NCI-H446 (cell line): ENCODE measurements at regions not wholly inside any gene's neighbourhood (a gene's known extent, or its start where the extent isn't known, plus 50 kb on each side); places are given as distances from the start of the nearest gene placed in this dataset.
"Not testable (repeated sequence)": the region's sequence is repeated elsewhere in the genome, so short reads cannot be mapped to it uniquely, and the experiment has no call there.

Experiments
- DNase-seq, 2 experiments: peaks; one replicate each; lab custom pipeline; 2025; lab: John Stamatoyannopoulos, UW

- no peak for DNase-seq
Observed at GRCh38 chrX:40853004-40853815, 117.9 kb upstream of the MED14 start.

DNA sequence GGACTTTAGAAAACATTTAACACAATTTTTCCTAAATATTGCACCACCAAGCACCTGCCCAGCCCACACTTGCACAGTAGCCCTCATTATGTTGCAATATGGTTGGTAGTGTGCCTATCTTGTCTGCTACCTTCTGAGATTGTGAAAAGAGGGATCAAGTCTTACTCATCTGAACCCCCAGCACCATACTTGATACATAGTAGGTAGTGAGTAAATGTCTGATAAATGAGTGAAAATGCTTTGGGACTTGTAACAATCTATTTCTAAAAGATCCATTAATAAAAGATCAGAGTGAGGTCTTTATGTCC lies 118.4 kb upstream of the MED14 start:
- DNase-seq: no peak

- DNase-seq: no peak
Observed at GRCh38 chrX:40854242-40854641, 118.9 kb upstream of the MED14 start.

DNA sequence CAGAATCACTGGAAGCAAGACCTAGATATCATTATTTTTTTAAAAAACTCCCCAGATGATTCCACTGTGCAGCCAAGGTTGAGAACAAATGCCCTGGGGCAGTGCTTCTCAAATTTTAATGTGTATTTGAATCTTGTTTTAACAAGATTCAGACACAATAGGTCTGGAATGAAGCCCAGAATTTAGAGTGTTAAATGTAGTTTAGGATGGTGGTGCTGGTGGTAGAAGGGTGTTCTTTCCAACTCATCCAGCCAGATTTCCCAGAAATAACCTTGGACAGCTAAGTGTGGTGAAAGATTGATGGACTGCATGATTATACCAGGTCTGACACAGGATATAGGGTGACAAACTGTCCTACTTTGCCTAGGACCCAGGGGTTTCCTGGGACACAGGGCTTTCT lies 120.1 kb upstream of the MED14 start:
- peak; percentile 29 to 81 for DNase-seq

DNA sequence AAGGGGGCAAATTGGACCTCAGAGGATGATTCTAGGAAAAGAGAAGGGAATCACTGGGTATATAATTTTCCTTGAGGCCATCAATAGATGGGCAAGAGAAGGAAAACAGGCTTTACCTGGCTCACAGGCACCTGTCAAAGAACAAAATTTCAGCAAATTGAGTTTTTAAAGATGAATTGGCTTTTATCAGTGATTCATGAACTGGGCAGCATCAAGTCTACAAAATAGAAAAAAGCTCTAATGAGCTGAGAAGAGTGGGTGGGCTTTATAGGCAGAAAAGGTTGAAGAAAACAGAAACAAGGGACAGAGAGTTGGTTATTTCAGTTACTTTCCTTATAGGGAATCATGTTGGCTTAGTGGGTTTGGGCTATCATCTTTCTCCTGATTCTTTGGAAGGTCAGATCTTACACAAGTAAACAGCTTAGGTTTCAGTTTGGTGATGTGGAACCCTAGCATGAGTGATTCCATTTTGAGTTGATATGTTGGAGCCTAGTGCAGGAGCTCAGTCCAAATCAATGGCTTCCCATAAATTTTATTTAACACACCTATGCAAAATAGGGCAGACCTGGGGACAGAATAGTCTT lies 120.7 kb upstream of the MED14 start:
- no peak for DNase-seq

GRCh38 chrX:40861952-40862554 lies 126.7 kb upstream of the MED14 start:
- not testable (repeated sequence) for DNase-seq

DNA sequence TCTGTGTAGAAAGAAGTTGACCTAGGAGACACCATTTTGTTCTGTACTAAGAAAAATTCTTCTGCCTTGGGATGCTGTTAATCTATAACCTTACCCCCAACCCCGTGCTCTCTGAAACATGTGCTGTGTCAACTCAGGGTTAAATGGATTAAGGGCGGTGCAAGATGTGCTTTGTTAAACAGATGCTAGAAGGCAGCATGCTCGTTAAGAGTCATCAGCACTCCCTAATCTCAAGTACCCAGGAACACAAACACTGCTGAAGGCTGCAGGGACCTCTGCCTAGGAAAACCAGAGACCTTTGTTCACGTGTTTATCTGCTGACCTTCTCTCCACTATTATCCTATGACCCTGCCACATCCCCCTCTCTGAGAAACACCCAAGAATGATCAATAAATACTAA lies 127.9 kb upstream of the MED14 start:
- DNase-seq: not testable (repeated sequence)

- no peak for DNase-seq
Observed at GRCh38 chrX:40863671-40864070, 128.3 kb upstream of the MED14 start.

DNA sequence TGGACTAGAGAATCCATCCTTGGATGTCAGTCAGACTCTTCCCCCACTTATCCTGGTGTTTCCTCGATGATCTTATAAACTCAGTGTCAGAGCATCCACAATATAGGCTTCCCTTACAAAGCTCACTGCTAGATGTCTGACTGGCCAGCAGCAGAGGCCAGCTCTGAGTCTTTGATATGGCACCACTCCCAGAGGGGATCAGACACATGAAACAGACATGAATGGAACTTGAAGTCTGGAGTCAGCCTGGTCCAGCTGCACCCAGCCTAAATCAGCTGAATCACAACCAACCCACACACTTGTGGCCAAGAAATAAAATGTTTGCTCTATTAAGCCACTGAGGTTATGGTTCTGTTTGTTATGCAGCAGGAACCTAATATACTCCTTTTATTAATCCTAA lies 129.6 kb upstream of the MED14 start:
- peak in 1 of 2 experiments; percentile 22 for DNase-seq

DNA sequence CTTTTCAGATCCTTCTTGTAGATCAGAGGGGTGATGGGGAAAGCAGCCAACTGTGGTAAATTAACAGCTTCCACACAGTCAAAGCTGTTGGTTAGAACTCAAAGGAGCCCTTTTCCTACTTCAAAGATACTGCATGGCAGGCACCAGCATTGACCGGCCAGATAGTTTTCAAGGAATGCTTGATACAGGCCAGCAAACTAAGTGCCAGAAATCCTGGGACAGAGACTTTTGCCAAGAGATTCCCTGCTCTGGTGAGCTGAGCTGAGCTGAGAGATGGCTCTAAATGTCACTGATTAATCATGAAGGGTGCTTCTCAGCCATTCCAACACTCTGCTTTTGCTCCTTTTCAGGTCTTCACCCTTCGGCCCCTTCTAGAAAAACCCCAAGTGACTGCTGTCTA lies 131.6 kb upstream of the MED14 start:
- DNase-seq: peak in 1 of 2 experiments; percentile 81

DNA sequence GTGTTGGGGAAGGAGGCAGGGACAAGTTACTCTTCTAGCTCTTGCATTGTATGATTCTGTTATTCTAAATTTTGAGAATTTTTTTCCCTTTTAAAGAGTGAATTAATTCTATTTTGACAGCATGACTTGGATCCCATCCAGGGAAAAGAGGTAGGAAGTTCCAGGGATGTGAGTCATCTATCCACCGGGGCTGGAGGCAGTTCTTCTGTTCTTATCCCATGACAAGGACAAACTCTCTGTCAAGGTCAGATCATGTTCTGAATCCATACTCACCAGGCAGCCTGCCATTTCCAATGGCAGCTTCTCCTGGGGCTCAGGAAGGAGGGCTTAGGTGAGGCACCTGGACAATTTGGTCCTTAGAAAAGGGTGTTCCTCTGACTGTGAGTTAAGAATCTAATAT lies 132.0 kb upstream of the MED14 start:
- peak in 1 of 2 experiments; percentile 51 for DNase-seq

DNA sequence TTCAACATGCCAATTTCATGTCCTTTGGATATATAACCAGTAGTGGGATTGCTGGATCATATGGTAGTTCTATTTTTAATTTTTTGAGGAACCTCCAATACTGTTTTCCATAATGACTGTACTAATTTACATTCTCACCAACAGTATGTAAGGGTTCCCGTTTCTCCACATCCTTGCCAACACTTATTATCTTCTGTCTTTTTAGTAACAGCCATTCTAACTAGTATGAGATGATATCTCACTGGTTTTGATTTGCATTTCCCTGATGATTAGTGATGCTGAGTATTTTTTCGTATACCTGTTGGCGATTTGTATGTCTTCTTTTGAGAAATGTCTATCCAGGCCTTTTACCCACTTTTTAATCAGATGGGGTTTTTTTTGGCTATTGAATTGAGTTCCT lies 133.5 kb upstream of the MED14 start:
- no peak for DNase-seq

DNA sequence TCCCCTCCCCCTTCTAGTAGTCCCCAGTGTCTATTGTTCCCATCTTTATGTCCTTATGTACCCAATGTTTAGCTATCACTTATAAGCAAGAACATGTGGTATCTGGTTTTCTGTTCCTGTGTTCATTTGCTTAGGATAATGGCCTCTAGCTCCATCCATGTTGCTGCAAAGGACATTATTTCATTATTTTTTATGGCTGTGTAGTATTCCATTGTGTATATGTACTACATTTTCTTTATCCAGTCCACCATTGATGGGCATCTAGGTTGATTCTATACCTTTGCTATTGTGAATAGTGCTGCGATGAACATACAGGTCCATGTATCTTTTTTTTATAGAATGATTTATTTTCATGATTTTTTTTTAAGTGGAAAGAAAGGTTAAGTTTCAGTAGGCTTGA lies 135.6 kb upstream of the MED14 start:
- not testable (repeated sequence) for DNase-seq

DNA sequence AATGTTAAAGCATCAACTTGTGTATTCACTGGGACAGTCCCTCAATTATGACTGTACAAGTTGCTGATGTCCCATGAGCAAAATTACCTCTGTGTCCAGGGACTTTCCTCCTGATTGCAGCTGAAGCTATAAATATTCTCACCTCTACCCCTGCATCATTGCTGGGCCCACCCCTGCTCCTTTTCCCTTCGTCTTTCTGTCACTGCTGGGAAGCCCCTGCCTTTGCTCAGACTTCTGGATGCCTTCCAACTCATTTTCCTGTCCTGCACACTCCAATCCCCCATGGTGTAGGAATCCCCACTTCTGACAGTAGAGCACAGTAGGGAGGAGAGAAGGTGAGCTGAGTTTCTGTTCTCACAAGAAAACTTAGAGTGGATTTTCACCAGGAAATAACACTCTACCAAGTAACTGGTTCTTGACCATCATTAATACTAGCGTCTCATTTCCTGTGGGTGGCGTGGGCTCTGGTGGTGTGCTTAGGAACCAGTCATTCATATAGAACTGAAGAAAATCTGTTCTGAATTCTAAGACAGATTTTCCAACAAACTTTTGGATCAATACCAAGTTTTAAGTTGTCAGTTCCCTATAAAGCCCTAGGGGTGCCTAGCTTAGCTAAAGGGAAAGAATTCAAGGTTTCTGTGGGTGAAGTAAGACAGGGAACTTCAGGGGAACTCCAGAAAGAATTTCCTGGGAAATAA lies 136.2 kb upstream of the MED14 start:
- peak in 1 of 2 experiments; percentile 30 for DNase-seq

GRCh38 chrX:40872351-40872750 lies 137.0 kb upstream of the MED14 start:
- no peak for DNase-seq

- DNase-seq: no peak
Observed at GRCh38 chrX:40875476-40875875, 140.1 kb upstream of the MED14 start.

DNA sequence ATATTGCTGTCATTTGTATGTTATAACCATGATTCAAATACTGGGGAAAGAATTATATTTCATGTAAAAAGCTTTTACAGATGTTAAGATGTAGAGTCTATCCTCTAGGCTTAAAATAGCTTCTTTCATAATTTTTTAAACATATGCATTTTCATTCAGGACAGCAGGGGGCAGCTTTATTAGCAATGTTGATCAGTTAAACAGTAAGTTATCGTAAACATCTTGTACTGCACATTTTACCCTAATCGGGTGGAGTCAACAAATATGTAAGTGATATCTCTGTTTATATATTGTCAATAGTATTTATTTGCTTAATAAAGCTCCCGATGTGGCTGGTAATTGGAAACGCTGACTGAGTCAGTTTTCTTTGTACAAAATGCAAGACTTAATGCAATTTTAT lies 142.5 kb upstream of the MED14 start:
- peak in 1 of 2 experiments; percentile 16 for DNase-seq

DNA sequence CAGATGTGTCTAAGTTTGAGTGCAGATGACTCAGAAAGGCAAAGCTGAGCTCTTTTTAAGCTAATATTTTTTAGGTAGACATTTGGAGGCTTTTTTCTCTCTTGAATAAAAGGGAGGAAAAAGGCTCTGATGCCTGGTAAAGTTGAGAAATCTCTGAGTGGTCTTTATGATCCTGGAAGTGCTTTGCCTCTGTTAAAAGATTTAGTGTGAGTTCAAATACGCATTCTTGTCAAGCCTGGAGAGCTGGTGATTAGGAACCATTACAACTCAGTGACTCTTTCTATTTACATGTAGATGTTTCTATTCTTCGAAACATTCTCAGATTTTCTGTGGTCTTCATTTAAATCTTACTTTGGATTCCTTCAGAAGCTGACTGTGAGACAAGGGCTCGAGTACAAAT lies 143.4 kb upstream of the MED14 start:
- DNase-seq: no peak

DNA sequence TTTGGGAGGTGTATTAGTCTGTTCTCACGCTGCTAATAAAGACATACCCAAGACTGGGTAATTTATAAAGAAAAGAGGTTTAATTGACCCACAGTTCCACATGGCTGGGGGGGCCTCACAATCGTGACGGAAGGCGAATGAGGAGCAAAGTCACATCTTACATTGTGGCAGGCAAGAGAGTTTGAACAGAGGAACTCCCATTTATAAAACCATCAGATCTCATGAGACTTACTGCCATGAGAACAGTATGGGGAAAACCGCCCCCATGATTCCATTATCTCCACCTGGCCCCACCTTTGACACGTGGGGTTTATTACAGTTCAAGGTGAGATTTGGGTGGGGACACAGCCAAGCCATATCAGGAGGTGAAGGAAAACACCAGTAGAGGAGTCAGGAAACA lies 143.8 kb upstream of the MED14 start:
- DNase-seq: not testable (repeated sequence)

DNA sequence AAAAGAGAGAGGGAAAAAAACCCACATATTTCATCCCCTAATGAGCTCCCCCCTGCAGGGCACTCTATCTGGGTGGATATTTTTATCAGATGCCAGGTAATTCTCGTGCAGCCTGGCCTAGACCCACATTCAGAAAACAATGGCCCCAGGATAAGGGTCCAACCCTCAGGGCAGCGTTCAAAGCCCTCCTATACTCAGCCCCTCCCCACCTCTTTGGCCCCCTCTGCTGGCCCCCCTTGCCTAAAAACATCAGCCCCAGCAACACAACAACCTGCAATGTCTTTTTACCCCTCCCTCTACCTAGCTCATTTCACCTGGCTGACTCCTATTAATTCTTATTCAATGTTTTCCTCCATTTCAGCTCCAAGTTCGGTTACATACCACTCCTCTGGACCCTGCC lies 145.4 kb upstream of the MED14 start:
- no peak for DNase-seq

- no peak for DNase-seq
Observed at GRCh38 chrX:40883021-40883619, 147.8 kb upstream of the MED14 start.

DNA sequence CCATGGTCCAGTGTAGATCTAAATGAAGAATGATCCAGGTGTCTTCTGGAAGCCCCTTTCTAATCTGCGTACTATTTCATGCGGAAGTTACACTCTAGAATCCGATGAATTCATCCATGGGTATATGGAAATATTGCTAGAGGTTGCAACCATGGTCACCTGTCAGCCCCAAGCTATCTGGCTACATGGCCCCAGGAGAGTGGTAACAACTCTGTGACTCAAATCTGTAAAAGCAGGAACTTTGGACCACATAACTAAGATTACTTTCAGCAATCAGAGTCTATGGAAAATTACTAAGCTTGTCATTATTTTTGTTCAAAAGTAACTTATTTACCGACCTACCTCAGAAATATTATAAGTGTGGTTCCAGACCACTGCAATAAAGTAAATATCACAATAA lies 150.6 kb upstream of the MED14 start:
- no peak for DNase-seq
